VCaP (cell line): ENCODE measurements at regions not wholly inside any gene's neighbourhood (a gene's known extent, or its start where the extent isn't known, plus 50 kb on each side); places are given as distances from the start of the nearest gene placed in this dataset.

Experiments
- H3K27ac ChIP-seq: fragments of 450-650 bp; 2 replicates; pipeline ENCODE4 v1.5.1; 2017
- TF ChIP-seq, protein P1 (sequence below): fragments of 450-650 bp; conservative IDR thresholded peaks from 2 replicates; pipeline ENCODE4 v1.5.1; 2017; ENCODE audit warnings: mild to moderate bottlenecking, moderate library complexity

DNA sequence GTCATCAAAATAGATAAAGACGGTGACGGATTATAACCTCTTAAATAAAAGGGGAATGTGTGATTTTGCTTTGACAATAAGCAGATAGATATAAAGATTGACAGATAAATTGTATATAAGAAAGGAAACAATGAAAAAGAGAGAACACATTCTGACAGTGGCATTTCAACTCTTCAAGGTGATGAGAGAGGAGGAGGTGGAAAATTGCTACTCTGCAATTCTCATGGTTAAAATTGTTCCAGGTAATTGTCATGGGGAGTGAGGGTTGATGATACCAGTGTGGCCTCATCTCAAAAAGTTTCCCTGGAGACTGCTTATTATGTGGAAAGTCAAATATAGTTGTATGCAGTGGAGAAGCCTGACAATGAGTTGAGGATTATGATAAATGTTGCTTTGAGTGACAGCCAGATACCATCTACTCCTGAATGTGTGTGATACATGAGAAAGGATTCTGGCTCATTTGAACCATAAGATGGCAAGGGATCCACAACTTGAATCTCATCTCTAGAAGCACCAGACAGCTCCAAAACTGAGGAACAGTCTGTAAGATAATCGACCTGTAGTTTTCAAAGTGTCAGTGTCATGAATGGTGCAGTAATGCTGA is 1290.6 kb upstream of the CDH8 start:
- TF ChIP-seq, protein P1, sequence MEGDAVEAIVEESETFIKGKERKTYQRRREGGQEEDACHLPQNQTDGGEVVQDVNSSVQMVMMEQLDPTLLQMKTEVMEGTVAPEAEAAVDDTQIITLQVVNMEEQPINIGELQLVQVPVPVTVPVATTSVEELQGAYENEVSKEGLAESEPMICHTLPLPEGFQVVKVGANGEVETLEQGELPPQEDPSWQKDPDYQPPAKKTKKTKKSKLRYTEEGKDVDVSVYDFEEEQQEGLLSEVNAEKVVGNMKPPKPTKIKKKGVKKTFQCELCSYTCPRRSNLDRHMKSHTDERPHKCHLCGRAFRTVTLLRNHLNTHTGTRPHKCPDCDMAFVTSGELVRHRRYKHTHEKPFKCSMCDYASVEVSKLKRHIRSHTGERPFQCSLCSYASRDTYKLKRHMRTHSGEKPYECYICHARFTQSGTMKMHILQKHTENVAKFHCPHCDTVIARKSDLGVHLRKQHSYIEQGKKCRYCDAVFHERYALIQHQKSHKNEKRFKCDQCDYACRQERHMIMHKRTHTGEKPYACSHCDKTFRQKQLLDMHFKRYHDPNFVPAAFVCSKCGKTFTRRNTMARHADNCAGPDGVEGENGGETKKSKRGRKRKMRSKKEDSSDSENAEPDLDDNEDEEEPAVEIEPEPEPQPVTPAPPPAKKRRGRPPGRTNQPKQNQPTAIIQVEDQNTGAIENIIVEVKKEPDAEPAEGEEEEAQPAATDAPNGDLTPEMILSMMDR: no peak
- no peak overlapping the region for H3K27ac ChIP-seq

DNA sequence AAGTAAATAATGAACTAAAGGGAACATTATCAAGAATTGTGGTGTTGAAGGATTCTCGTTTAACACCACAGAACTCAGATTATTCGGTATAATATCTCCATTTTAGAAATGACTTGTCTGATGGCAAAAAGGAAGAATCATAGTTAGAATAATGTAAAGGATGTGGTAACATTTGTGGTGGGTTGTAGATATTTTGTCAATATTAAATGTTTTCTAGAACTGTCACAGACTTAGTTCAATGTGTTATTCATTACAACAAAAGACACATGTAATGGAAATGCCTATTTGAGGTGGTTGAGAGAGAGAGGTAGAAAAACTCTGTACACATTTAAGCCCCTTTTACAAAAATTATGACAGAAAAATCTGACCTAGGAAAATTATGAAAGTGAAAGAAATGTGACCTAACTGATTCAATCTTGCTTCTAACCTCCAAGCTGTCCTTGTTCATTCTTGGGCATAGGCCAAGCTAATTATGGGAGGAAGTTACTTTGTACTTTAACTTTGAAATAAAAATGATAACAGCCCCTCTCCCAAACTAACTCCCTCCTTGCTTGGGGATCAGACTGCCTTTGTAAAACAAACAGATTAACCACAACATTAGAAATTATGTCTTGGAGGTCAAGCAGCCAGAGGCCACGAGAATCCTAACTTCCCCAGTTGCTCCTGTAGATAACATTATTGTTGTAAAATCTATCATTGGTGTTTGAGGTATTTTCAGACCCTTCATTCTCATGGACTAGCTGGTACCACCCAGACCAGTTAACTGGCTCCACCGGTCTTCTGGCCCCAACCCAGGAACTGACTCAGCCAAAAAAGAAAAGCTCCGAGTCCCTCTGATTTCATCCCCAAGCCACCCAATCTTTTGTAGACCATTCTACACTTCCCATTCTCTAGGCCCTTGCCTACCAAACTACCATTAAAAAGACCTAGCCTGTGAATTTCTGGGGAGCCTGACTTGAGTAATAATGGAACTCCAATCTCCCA is 1287.8 kb upstream of the CDH8 start:
- TF ChIP-seq, protein P1: no peak
- no peak overlapping the region for H3K27ac ChIP-seq

DNA sequence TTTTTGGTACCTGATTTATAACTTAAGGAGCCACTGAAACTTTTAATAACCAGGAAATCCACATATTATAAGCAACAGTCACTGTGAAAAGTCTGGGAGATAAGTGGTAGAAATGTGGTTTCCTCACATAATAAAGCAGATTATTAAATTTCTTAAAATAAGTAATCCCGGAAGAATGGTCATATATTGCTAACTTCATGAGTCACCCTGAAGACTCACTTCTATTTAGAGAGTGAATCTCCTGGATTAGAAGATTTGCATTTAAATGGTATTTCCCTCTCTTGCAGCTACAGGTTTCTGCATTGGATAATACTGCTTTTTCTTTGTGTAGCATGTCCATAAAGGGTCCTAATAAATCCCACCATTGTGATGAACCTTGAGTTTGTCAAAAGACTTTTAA is 1286.8 kb upstream of the CDH8 start:
- no peak overlapping the region for H3K27ac ChIP-seq
- TF ChIP-seq, protein P1: no peak

DNA sequence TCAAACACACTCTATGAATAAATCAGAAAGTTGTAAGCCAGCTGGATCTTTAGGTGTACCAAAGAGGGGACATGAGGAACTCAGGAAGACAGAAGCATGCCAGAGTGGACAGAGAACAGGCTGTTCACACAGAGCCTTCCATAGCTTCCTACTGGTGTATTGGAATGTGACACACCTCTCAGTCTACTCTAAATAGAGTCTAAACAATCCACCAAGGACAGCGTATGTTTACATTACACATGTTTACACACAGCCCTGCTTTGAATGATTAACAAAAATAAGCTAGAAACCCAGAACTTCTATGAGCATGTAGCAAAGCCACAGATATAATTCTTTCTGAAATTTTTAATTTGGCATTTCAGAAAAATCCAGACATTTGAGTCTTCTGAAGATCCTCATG is 1279.0 kb upstream of the CDH8 start:
- TF ChIP-seq, protein P1: no peak
- no peak overlapping the region for H3K27ac ChIP-seq

DNA sequence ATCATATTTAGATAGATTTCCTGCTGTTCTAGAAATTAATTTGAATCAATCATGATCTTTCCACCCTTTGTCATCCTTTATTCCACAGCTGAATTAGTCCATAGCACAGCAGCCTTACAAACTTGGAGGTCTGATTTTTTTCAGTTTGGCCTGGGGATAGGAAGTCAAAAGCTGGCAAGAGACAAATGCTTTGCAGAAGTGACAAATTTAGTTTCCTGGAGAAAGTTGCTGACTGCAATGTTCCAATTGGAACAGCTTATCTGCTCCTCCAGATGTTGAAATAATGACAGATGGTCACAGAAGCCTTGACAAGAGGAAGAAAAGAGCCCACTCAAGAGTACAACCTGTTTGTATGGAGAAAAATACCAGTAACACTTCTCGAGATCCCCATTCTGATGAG is 1276.1 kb upstream of the CDH8 start:
- H3K27ac ChIP-seq: no peak overlapping the region
- TF ChIP-seq, protein P1: no peak

DNA sequence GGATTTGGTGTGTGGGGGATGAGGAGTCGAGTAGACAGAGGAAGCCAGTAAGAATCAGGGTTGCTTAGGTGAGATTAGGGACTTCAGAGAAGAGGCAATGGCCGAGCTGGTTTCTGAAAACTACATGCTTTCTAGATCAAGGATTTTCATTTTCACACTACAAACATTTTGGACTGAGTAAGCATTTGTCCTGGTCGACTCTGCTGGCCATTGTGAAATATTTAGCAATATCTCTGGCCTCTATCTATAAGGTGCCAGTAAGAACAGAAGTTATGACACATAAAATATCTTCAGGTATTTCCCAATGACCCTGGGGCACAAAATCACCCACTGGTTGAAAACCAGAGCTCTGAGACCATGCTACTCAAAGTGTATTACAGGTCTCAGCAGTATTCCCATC is 1275.1 kb upstream of the CDH8 start:
- no peak overlapping the region for H3K27ac ChIP-seq
- TF ChIP-seq, protein P1: no peak

DNA sequence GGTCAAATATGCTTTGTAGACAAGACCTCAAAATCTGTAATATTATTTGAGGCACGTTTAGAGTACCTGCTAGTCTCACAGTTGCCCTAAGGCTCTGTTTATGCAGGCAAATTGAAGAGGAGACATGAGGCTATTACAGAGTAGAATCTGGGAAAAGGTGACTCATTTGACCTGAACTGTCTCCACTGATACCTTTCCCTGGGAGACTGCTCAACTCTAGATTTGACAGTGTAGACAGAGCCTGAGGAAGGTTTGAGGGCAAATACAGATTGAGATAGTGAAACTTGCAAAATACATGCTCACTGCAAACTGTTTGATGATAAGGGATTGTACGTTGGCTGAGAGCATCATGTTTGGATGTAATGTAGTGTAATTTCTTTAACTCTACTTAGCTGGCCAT is 1266.6 kb upstream of the CDH8 start:
- H3K27ac ChIP-seq: no peak overlapping the region
- TF ChIP-seq, protein P1: no peak
